ENCODE measurements at regions not wholly inside any gene's neighbourhood (a gene's known extent, or its start where the extent isn't known, plus 50 kb on each side); places are given as distances from the start of the nearest gene placed in this dataset.
"Not testable (repeated sequence)": the region's sequence is repeated elsewhere in the genome, so short reads cannot be mapped to it uniquely, and the experiment has no call there.

DNA sequence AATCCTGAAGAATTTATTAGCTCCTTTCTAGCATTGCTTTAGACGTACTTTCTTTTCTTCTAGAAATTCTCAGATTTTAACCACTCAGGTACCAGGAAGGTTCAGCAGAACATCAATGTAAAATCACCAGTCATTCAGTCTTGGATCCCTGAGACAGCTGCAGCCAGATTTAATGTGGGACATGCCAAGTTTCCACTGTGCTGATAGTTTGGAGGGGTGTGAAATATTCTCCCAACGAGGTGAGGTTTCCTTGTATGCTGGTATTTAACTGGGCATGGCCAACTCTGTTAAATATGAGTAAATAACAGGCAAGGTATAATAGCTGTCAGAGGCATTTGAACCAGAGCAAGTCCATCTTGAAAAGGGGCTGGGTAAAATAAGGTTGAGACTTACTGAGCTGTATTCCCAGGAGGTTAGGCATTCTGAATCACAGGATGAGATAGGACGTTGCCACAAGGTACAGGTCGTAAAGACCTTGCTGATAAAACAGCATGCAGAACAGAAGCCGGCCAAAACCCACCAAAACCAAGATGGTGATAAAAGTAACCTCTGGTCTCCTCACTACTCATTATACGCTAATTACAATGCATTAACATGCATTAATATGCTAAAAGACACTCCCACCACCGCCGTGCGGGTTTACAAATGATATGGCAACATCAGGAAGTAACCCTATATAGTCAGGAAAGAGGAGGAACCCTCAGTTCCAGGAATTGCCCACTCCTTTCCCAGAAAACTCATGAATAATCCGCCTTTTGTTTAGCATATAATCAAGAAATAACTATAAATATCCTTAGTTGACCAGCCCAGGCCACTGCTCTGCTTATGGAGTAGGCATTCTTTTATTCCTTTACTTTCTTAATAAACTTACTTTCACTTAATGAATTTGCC, 75.2 kb upstream of the RASSF8 start:
- DNase-seq, result no peak

DNA sequence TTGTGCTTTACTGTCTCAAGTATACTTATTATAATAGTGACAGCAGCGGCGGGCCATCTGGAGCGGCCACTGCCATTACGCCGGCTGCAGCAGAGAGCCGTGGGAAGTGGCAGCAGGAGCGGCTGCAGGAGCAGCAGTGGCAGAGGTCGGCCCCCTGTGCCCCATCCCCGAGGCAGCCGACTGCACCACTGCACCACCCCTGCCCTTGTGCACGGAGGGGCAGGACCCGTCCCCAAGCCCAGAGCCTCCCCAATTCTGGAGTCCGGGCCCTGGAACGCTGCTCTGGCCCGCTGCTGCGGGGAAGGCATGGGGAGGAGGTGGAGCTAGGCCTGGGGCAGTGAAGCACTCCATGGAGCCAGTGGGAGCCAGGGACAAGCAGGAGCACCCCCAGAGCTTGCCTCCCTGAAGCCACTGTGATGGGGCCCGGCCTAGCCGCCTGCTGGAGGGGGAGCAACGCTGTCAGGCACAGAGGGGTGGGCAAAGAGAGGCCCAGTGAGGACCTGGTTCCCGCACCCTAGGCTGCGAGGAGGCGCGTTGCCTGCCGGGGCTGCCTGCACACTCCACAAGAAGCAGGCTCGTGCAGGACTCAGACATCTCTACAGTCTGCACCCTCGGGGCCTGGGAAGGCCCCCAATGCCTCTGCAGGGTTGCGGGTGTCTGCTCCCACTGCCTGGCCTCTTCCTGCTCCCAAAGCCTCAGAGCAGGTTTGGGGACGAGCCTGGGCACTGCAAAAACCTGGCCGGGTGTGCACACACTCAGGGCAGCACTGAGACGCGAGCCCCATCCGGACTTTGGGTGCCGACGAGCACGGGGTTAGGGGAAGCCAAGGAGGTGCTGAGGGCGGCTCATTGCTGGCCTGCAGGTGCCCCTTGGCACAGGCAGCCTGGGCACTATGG, 74.2 kb upstream of the RASSF8 start:
- no peak for DNase-seq

DNA sequence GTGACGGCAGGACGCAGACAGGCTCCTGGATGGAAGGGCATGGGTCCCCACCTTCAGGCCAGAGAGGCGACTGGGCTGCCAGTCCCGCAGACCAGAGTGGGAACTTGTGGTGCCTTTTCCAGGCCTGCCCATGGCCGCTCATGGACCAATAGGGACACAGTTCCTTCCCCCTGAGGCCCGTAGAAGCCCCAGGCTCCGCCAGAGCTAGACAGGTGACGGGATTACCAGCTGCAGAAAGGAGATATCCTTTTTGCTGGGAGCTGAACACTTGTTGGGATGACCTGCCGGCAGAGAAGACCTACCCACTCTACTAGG, 73.6 kb upstream of the RASSF8 start:
- DNase-seq, result no peak

DNA sequence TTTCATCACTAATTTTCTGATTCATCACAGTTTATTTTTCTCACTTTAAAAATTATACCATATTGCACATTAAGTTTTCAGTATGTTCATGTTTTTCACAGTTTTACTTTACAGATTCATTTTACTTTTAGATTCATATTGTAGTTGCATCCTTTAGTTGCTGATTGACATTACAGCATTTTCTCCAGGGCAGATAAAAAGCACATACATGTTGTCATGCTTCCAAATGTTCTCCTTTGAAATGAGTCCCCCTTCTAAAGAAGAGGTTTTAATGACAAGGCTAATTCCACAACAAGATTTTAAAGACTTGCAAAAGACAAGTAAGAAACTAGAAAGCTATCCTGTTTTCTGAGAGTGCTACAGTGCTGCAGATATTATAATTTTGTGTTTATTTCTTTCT, 72.1 kb upstream of the RASSF8 start:
- no peak for DNase-seq

DNA sequence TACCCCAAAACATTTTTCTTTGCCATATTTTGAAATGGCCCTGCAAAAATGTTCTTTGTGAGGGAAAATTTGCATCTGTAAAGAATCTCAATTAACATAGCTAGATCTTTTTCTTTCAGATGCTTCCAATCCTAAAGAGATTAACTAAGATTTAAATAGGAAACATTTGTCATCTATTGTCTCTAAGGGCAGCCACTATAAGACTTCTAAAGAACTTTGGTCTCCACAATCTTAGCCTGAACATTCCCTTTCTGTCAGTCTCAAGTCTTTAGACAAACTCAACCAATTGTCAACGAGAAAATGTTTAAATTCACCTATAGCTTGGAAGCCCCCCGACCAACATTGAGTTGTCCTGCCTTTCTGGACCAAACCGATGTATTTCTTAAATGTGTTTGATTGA, 71.1 kb upstream of the RASSF8 start:
- no peak for DNase-seq

DNA sequence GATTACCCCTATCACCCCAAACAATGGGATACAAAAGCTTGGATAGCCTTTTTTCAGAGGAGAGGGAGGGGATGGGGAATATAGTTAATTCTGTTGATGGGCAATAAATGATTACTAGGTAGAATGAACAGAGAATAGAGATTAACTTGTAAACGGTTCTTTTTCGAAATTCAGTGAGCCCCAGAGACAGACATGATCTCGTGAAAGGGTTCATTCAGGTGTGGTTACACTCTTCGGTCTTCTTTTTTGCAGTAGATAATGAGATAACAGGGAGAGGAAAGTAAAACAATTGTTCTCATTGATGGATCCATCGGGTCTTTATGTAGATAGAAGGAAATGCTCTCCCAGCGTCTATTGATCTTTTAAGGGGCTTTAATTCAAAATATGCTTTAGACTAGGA, 69.3 kb upstream of the RASSF8 start:
- no peak for DNase-seq

DNA sequence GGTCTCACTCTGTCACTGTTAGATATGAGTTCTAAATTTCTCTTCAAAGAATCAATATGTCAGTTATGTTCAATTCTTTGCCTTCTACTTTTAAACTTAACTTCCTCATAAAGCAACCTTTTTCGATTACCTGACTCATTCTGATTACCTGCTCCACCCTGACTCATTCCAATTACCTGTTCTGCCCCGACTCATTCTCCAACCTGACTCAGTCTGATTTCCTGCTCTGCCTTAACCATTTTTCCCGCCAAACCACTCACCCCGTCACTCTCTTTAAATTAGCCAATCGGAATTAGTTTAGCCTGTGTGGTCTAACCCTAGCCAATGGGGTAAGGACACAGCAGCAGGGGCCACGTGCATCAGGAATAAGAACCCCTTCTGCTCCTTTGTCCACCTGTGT, 67.4 kb upstream of the RASSF8 start:
- not testable (repeated sequence) for DNase-seq

DNA sequence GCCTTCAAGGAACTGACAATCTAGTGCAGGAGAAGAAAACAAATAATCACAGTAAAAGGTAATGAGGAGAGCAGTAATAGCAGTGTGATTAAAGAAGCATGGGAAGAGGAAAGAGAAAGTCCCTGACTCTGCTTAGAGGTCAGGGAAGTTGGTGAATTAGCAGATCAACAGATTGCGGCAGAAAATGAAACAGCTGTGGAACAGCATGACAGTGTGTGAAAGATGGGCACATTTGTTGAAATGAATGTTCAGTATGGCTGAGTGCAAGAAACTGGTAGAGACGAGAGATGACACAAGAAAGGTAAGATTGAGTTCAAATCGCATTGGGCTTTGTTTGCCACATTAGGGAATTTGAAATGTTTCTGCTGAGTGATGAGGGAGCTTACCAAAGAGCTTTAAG, 63.7 kb upstream of the RASSF8 start:
- DNase-seq, result no peak

DNA sequence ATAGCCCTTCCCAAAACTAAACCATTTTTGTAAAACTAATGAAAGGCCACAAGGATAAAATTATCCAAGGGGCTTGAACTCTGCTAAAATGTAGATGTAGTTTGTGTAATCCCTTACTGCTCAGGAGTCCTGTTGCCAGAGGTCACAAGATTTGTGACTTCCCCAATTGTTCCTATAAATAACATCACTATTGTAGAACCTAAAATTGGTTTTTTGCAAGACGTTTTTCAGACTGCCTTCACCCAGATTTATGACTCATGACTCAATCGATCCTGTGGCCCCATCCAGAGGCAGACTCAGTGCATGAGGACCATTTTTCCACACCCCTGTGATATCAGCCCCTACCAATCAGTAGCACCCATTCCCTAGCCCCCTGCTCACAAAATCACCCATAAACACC, 61.5 kb upstream of the RASSF8 start:
- DNase-seq, result no peak

DNA sequence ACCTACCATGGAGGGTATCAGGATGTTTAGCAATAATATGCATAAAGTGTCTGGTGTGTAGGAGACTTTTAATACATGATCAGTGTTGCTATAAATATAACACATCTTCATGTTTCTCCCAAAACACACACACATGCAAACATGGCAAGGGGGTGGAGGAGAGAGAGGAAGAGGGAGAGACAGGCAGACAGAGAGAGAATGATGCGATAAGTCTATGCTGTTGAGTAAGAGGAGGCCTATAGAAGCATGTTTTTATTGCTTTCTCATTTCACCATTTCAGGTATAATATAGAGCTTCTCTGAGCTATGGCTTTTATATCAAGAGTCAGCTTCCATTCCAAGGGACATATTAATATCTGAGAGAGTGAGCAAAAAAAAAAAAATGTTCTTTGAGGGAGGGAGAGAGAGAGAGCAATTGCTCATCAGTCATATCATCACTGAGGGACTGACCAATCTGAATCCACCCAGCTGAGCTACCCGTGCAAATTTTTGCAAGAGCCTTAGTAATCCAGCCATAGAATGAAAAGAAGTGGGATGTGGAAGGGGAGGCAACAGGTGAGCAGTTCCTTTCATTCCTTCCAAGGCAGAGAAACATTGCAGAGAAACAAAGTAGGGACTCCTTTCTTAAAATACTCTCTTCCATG, 54.8 kb upstream of the RASSF8 start:
- DNase-seq, result no peak

DNA sequence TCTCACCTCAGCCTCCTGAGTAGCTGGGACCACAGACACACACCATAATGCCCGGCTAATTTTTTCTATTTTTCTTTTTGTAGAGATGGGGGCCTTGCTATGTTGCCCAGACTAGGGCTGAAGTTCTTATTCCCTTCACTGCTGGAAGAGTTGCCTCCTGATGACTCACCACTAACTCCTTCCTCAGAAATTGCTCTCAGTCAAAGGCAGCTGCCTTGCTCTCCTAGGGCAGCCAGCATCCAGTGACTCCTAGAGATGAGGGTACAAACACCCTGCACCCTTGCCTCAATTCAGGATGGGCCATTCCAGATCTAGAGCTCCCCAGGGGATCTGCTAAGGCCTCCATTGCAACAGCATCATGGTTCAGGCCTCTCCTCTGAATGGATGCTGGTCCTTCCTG, 54.0 kb upstream of the RASSF8 start:
- no peak for DNase-seq

DNA sequence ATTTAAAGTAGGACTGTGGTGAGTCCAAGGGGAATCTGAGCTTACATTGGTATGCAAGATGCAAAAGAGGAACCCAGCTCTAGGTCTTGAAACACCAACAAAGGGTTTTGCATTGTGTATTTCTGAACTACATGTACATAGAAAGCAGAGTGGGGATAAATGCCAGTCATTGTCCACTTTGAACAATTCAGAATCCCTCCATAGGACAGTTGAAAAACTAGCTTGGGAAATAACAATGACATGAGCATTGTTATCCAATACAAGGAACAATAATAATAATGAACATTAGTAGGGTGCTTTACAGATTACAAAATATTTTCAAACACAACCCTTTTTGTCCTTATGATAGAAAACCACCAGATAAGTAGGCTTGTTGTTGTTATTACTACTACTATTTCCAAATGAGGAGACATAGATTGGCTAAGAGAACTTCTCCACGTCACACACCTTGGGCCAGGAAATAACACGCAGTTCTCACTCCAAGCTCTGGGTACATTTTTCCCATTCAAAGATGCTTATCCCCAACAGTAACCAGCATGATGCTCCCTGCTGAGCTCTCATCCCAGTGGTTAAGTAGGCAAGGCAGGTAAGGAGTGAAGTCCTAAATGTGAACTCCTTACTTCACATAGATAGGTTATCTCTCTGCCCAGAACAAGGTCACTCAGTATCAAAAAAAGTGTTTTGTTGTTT, 51.7 kb upstream of the RASSF8 start:
- no peak for DNase-seq
